ENCODE measurements at regions not wholly inside any gene's neighbourhood (a gene's known extent, or its start where the extent isn't known, plus 50 kb on each side); places are given as distances from the start of the nearest gene placed in this dataset.

GRCh38 chr10:101299211-101299610 is 54.8 kb upstream of the BTRC start:
- DNase-seq: no peak

DNA sequence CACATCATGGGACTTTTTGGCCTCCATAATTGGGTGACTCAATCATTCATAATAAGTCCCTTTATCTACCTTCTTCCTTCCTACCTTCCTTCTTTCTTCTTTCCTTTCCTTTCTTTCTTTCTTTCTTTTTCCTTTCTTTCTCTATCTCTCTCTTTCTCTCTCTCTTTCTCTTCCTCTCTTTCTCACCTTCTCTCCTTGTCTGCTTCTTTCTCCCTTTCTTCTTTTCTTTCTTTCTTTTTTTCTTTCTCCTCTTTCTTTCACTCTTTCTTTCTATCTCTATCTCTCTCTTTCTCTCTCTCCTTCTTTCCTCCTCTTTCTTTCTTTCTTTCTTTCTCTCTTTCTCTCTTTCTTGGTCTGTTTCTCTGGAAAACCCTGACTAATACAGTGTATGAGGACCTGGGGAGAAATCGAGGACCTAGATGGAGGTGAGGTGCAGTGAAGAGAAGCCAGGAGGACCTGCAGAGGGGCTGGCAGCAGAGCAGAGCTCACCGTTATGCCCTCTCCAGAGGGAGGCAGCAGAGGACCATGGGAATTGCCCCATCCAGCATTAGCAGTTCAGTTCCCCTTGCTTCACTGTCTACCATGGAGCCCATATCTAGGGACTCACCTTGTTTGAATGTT is 52.7 kb upstream of the BTRC start:
- peak; percentile 62 for DNase-seq

- no peak for DNase-seq
Measured at GRCh38 chr10:101303087-101303703, 50.8 kb upstream of the BTRC start.
